Fibroblast of upper back skin (primary cell): ENCODE measurements at regions not wholly inside any gene's neighbourhood (a gene's known extent, or its start where the extent isn't known, plus 50 kb on each side); places are given as distances from the start of the nearest gene placed in this dataset.

Experiments
- DNase-seq: peaks from one replicate; pipeline ENCODE4 v3.0.0-alpha.2; 2013

DNA sequence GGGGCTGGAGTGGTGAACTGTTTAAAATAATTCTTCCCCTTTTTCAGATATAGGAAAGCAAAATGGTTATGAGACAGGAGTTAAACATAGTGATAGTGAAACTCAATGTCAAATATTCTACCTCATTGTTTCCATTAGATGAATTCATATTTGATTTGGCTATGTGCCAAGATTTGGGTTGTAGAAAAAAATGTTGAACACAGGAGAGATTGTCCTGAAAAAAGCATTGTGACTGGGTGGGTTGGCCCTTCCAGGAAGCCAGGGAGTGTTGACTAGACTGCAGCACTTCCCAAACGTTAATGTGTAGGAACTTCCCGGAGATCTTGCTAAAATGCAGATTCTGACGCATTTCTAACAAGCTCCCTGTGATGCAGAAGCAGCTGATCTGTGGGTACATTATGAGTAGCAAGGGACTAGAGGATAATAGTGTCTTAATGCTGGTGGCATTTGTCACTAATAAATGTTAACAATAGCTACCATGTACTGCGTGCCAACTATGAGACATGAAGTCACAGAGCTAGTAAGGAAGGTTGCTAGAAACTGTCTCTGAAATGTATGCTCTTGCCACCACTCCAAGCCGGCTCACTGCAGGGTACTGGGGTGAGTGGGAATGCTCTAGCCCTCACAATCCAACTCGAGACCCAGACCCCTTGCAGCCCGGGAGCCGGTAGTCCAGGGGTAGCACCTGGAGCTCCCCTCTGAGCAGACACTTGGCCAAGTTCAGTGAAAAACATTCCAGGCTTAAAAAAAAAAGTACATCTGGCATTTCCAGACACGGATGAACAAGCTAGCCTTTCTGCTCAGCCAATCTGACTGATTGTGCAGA, 120.6 kb downstream of the CD47 start:
- peak; percentile 49 for DNase-seq

DNA sequence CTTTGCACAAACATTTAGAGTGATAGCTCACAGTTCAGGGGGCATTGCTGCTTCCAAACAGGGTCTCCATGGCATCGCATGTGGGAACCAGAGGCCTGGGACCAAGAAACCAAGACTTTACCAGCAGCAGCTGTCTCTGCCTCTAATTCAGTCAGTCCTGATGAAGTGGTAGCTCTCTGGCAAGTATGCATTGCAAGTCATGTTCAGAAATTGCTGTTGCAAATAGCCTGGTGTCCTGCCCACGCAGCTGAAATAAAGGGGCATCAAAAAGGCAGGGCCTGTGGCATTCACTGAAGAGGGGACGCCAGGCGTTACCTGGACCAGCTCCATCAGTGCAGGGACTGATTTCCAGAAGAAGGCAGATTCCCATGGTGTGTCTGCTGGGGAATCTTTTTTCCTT, 121.3 kb downstream of the CD47 start:
- no peak for DNase-seq

GRCh38 chr3:107966276-107966675, 124.6 kb downstream of the CD47 start:
- DNase-seq = no peak

DNA sequence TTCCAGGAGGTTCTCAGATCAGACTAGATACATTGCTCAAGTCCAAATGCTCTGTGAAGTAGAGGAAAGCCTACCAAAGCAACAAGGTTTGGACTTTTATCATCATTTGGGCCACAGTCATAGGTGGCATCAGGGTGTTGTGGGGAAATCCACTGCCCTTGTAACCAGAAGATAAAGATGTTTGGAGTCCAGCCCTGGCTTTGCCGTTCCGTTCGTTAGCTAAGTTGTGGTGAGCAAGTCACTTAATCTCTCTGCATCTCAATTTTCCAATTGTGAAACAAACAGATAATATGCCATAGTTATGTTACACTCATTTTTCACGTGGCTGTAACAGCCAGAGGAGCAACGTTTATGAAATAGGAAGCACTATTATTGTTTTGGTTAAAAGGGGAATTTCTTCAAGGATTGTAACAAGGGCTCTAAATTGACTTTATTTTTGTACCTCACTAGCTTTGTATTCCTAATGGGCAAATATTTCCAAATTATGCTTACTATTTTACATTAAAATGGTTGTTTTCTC, 125.6 kb downstream of the CD47 start:
- no peak for DNase-seq

DNA sequence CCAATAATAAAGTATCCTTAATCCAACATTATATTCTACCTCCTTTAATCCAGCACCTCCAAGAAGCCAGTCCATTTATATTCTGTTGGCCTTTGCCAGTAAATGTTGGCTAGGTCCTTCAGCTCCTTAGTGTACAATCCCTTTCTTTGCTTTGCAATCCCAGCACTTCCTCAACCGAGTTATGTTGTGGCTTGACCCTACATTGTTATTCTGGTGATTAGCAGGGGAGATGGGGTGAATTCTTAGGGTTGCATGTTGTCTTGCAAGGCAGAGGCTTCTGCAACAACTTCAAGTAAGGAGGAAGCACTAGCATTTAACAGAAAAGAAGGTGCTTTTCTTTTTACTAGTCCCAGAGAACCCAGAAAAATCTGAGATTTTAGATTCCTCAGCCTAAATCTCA, 127.2 kb downstream of the CD47 start:
- no peak for DNase-seq

DNA sequence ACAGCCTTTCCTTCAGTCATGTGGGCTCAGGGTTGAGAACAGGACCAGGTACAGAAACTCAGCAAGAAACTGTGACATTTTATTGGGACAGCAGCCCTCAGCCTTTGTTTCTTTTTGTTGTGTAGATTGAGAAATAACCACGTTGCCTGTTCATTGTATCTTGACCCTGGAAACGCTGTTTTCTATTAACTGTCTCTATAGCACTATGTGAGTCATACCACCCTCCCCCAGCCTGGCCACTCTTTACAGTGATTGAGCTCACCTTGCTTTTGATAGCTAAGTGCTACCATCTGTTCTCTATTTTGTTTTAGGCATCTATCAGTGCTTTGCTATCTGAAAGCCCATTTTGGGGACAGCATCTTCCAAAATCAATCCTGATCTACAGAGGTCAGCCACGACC, 127.9 kb downstream of the CD47 start:
- peak; percentile 79 for DNase-seq

- DNase-seq = no peak
These were observed 128.8 kb downstream of the CD47 start for GRCh38 chr3:107962037-107962436.

GRCh38 chr3:107959550-107960154, 131.2 kb downstream of the CD47 start:
- DNase-seq = peak; percentile 74

DNA sequence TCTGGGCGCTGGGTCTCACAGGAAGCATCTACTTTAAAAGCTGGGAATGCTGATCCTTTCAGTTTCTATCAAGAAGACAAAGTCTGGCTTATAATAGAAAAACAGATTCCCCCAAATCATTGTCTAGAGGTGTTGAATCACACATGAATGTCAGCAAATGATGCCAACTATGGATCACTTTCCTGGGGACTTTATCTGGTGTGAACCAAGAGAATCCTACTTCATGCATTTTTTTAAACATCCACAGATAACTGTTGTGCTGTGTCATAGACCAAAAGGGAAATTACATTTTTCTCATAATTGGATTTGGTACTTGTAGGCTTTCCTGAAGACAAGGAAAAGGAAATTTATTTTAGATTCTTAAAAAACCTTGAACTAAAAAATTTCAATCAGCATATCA, 132.7 kb downstream of the CD47 start:
- peak; percentile 30 for DNase-seq

DNA sequence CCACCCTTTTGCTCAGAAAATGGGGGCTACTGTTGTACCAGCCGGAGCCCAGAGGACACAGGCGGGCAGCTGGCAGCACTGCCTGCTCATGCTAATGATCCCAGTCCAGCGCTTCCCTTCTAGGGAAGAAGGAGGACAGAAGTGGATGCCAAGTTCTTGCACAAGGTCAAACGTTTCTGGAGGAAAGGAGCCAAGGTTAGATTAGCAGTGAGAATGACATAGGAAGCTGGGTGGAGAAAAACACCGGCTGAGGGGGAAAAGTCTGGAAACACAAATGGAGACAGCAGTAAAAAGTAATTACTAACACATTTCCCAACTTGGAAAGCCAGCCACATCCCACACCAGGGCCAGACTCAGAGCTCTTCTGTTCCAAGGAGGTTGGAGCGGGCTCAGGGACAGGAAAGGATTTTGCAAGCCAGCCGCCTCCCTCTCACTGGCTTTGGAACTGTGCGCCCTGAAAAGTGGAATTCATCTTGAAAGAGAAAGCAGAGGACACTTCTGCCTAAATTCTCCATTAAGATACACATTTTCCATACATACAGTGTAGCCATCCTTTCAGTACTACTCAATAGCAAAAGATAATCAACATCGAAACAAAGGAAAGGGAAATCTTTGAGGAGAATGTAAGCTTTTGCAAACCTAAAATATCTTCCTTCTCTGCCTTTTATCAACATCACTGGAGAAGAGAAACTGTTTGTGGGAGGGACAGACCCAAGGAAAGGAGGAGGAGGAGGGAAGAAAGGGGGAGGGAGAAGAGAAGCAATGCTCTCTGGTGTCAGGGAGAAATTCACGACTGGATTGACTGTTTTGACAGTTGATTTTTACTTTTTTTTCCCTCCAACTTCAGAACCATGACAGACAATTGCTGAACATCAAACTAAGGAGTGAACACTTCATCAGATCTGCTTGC, 133.6 kb downstream of the CD47 start:
- DNase-seq = peak; percentile 88

DNA sequence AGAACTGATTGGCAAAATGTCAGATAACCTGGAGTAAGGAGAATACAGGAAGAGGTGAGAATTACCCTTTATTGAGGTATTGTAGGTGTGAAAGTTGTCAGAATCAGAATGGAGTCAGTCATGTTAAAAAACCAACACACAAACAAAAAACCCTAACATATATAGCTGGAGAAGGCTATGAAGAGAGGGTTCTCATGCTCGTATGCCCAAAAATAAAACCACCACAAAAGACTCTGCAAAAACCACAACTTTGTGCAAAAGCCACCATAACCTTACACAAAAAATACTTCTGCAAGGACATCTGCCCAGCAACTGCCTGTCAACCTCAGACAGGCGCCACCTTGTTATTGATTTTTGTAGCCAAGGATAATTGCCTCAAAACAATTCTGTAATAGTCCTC, 136.0 kb downstream of the CD47 start:
- DNase-seq = no peak

GRCh38 chr3:107953722-107954121, 137.1 kb downstream of the CD47 start:
- DNase-seq = no peak

DNA sequence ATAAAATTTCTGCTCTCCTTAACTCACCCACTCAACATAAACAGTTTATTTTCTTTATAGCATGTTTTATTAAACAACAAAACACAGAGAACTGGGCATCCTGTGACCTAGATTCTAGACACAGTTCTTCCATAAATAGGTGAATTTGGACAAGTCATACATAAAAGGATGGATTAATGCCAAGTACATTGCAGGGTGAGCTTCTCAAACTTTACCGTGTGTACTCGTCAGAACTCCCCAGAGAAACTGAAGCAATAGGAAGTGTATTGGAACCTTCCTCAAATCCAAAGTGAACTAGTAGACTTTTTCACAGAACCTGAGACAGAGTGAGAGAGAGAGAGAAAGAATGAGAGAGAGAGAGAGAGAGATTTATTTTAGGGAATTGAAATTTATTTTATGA, 139.7 kb downstream of the CD47 start:
- DNase-seq = no peak

- DNase-seq = no peak
These were observed 140.4 kb downstream of the CD47 start for GRCh38 chr3:107950417-107950816.

DNA sequence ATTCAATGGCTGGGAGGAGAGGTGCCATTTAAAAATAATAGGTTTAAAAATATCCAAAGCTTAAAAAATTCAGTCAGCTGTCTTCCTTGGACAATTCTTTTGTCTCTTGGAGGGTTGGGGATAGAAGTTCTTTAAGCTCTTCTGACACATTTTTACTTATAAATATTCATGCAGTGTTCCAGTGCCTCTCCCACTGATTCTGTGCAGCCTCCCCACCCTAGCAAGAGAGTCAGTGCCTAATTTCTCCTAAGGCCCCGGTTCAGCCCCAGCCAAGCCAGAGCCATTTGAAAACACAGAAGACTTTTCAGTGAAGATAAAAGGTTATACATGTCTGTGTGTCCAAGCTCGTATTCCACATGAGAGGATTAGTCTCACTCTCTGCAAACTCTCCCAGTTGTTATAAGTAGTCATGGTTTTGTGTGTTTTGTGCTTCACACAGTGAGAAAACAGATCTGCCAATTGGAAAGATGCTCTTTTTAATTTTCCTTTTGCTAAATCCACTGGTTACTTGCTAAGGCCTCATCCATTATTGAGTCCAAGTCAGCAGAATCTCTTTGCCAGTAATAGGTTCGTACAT, 141.3 kb downstream of the CD47 start:
- DNase-seq = no peak

GRCh38 chr3:107947203-107947602, 143.6 kb downstream of the CD47 start:
- no peak for DNase-seq

- DNase-seq = no peak
These were observed 144.1 kb downstream of the CD47 start for GRCh38 chr3:107946700-107947099.

GRCh38 chr3:107945417-107946094, 145.3 kb downstream of the CD47 start:
- DNase-seq = no peak

DNA sequence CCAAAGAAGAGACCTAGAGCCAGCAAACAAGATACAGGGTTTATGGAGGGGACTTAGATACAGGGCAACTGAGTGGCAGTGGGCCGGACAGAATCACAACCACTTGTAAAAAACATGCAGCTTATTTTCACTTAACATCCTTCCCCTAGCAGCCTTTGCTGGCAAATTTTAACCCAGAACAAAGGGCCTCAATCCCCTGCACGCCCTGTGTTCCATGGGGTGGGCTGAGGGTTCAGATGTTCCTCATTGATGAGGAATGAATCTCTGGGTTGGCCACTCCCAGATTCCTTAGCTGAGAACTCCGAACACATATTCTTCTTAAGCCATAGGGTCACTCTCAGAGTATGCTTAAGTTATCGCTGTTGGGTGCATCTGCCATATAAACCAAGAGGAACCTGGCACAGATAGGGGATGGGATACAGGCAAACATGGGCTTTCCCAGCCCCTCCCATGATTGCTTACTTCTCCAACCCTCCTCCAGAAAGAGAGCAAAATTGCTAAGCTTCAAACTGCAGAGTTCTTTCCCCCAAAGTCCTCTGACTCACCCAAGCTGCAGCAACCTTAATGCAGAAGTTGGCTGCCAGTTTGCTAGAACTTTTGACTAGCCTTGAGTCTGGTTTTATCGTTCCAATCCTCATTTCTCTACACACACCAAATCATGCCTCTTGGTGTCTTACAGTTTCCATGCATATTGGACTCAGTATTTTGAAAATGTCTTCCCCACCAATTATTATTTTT, 146.9 kb downstream of the CD47 start:
- peak; percentile 46 for DNase-seq

DNA sequence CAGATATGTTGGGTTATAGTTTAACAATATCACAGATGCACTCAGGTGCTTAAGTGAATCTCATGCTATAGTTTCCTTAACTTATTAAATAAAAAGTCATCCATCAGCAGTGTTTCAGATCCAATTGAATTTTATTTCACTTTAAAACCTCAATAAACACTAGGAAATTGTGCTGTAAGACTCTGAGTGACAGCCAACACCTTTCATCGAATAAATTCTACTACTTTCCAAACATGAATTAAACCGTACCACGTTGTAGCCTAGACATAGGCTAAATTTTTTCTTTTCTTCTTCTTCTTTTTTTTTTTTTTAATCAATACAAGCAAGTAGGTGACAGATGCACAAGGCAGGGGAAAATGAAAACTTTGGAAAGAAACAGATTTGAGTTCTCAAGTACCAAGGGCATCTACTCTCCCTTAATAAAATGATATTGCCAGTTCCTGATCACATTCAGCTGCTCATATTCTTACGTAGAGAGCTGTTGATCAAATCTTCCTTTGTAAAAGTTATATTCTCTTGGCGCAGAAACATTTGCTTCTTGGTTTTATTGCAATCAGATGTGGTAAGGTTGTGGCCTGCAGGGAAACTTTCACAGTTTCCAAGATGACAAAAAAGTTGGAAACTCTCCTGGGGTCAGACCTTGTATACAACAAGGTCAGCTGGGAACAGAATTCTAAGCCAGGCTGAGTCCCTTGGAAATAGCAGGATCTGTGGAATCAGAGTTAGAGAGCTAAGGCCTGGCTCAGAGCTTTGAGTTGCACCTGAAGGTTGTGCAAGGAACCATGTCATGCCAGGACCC, 147.7 kb downstream of the CD47 start:
- DNase-seq = no peak

- DNase-seq = no peak
These were observed 148.6 kb downstream of the CD47 start for GRCh38 chr3:107942244-107942643.
